H9 (cell line): ENCODE measurements at regions not wholly inside any gene's neighbourhood (a gene's known extent, or its start where the extent isn't known, plus 50 kb on each side); places are given as distances from the start of the nearest gene placed in this dataset.

Experiments used
- DNase-seq: peaks from one replicate; pipeline ENCODE4 v3.0.0-alpha.2; 2017
- H2AFZ ChIP-seq: one replicate; pipeline ENCODE4 v1.6.1; 2013; ENCODE audit warnings: mild to moderate bottlenecking, low read length, control low read depth, moderate library complexity
- H2AK5ac ChIP-seq: 2 replicates; pipeline ENCODE4 v1.6.1; 2013; ENCODE audit warnings: low read length, control low read depth, mixed read lengths; ENCODE audit not compliant: insufficient read length
- H2BK120ac ChIP-seq: one replicate; pipeline ENCODE4 v1.6.1; 2013; ENCODE audit warnings: low read depth, mild to moderate bottlenecking, low read length, control low read depth, inconsistent platforms; ENCODE audit not compliant: poor library complexity, severe bottlenecking
- H2BK12ac ChIP-seq: 2 replicates; pipeline ENCODE4 v1.6.1; 2013; ENCODE audit warnings: low read length, control low read depth, mixed read lengths, low read depth; ENCODE audit not compliant: insufficient read length
- H2BK15ac ChIP-seq: 2 replicates; pipeline ENCODE4 v1.6.1; 2013; ENCODE audit warnings: low read depth, low read length, control low read depth
- H2BK20ac ChIP-seq: one replicate; pipeline ENCODE4 v1.6.1; 2013; ENCODE audit warnings: low read depth, mild to moderate bottlenecking, low read length, control low read depth, inconsistent platforms; ENCODE audit not compliant: poor library complexity, severe bottlenecking
- H2BK5ac ChIP-seq: 2 replicates; pipeline ENCODE4 v1.6.1; 2013; ENCODE audit warnings: low read length, control low read depth, mixed read lengths; ENCODE audit not compliant: insufficient read length
- H3K14ac ChIP-seq: 2 replicates; pipeline ENCODE4 v1.6.1; 2013; ENCODE audit warnings: low read length, control low read depth; ENCODE audit not compliant: insufficient read depth
- H3K18ac ChIP-seq: 2 replicates; pipeline ENCODE4 v1.6.1; 2013; ENCODE audit warnings: low read depth, mild to moderate bottlenecking, mixed read lengths, low read length, control low read depth; ENCODE audit not compliant: insufficient read length
- H3K23ac ChIP-seq: 2 replicates; pipeline ENCODE4 v1.6.1; 2013; ENCODE audit warnings: low read length, control low read depth, mixed read lengths, low read depth; ENCODE audit not compliant: insufficient read length
- H3K23me2 ChIP-seq: 2 replicates; pipeline ENCODE4 v1.6.1; 2013; ENCODE audit warnings: low read depth, mild to moderate bottlenecking, mixed read lengths, low read length, control low read depth; ENCODE audit not compliant: insufficient read length, poor library complexity, severe bottlenecking
- H3K27ac ChIP-seq: 2 replicates; pipeline ENCODE4 v1.5.1; 2013; ENCODE audit warnings: low read length, control low read depth, mixed read lengths, low read depth; ENCODE audit not compliant: insufficient read length
- H3K27me3 ChIP-seq: 2 replicates; pipeline ENCODE4 v1.6.1; 2013; ENCODE audit warnings: low read length, control low read depth, inconsistent platforms; ENCODE audit not compliant: insufficient read depth
- H3K4ac ChIP-seq: 2 replicates; pipeline ENCODE4 v1.6.1; 2013; ENCODE audit warnings: low read depth, mild to moderate bottlenecking, control low read depth, inconsistent platforms, low read length, moderate library complexity
- H3K4me1 ChIP-seq: 2 replicates; pipeline ENCODE4 v1.6.1; 2013; ENCODE audit warnings: low read length, control low read depth, inconsistent platforms; ENCODE audit not compliant: insufficient read depth
- H3K4me2 ChIP-seq: 2 replicates; pipeline ENCODE4 v1.6.1; 2013; ENCODE audit warnings: low read length, control low read depth, mixed read lengths; ENCODE audit not compliant: insufficient read length, insufficient read depth
- H3K56ac ChIP-seq: 2 replicates; pipeline ENCODE4 v1.6.1; 2013; ENCODE audit warnings: low read depth, mild to moderate bottlenecking, mixed read lengths, low read length, control low read depth; ENCODE audit not compliant: insufficient read length
- H3K79me1 ChIP-seq: 2 replicates; pipeline ENCODE4 v1.6.1; 2013; ENCODE audit warnings: low read depth, mild to moderate bottlenecking, moderate library complexity, low read length, control low read depth, inconsistent platforms; ENCODE audit not compliant: insufficient read depth, poor library complexity, severe bottlenecking
- H3K79me2 ChIP-seq: 2 replicates; pipeline ENCODE4 v1.6.1; 2013; ENCODE audit warnings: low read length, control low read depth, inconsistent platforms; ENCODE audit not compliant: insufficient read depth
- H3K9ac ChIP-seq: 2 replicates; pipeline ENCODE4 v1.6.1; 2013; ENCODE audit warnings: low read length, control low read depth, mixed read lengths; ENCODE audit not compliant: insufficient read length; ENCODE audit errors: extremely low read depth
- H3K9me3 ChIP-seq: one replicate; pipeline ENCODE4 v1.6.1; 2013; ENCODE audit warnings: low read depth, low read length, inconsistent platforms; ENCODE audit not compliant: control insufficient read depth
- H3T11ph ChIP-seq: one replicate; pipeline ENCODE4 v1.6.1; 2013; ENCODE audit warnings: mild to moderate bottlenecking, low read length, control low read depth, inconsistent platforms
- H4K20me1 ChIP-seq: one replicate; pipeline ENCODE4 v1.6.1; 2013; ENCODE audit not compliant: control insufficient read depth, insufficient read length, insufficient read depth
- H4K5ac ChIP-seq: 2 replicates; pipeline ENCODE4 v1.6.1; 2013; ENCODE audit warnings: low read depth, mild to moderate bottlenecking, mixed read lengths, low read length, control low read depth; ENCODE audit not compliant: insufficient read length
- H4K8ac ChIP-seq: replicated peaks from 2 replicates; pipeline ENCODE4 v1.6.1; 2013; ENCODE audit warnings: low read length, control low read depth, mixed read lengths, low read depth; ENCODE audit not compliant: insufficient read length
- H4K91ac ChIP-seq: 2 replicates; pipeline ENCODE4 v1.6.1; 2013; ENCODE audit warnings: low read depth, mild to moderate bottlenecking, moderate library complexity, mixed read lengths, low read length, control low read depth; ENCODE audit not compliant: insufficient read length
- H3K27ac Mint-ChIP-seq, 3 experiments: 2 replicates in 2 of 3; 3 replicates in 1 of 3; pipeline ENCODE4 v1.8.0; 2020 to 2021; ENCODE audit warnings: mixed read lengths in 3 of 3, mild to moderate bottlenecking in 1 of 3, moderate library complexity in 1 of 3
- H3K27me3 Mint-ChIP-seq: 2 replicates; pipeline ENCODE4 v1.8.0; 2021; ENCODE audit warnings: low read depth, mild to moderate bottlenecking, moderate library complexity, mixed read lengths
- H3K36me3 Mint-ChIP-seq, 3 experiments: 2 replicates in 2 of 3; 3 replicates in 1 of 3; pipeline ENCODE4 v1.8.0; 2020 to 2021; ENCODE audit warnings: low read depth in 3 of 3, mixed read lengths in 3 of 3; ENCODE audit not compliant: insufficient read depth in 1 of 3
- H3K4me1 Mint-ChIP-seq, 2 experiments: 2 replicates each; pipeline ENCODE4 v1.8.0; 2020; ENCODE audit warnings: mixed read lengths in 2 of 2
- H3K4me3 Mint-ChIP-seq, 2 experiments: 2 replicates in 1 of 2; 3 replicates in 1 of 2; pipeline ENCODE4 v1.8.0; 2020 to 2021; ENCODE audit warnings: mild to moderate bottlenecking in 2 of 2, mixed read lengths in 2 of 2, moderate library complexity in 1 of 2
- H3K9me3 Mint-ChIP-seq, 2 experiments: 2 replicates in 1 of 2; 3 replicates in 1 of 2; pipeline ENCODE4 v1.8.0; 2020; ENCODE audit warnings: mild to moderate bottlenecking in 2 of 2, mixed read lengths in 2 of 2, moderate library complexity in 1 of 2
- CTCF ChIP-seq: fragments of 200-600 bp; sonication (generic); conservative IDR thresholded peaks from 3 replicates; pipeline ENCODE4 v1.8.0; 2021; ENCODE audit warnings: antibody characterized with exemption, mild to moderate bottlenecking
- WGBS: extraction: QIAGEN DNeasy Blood & Tissue Kit; methylation state at CpG from one replicate; pipeline ENCODE4 v1.1.7; 2013; ENCODE audit warnings: missing lambda C conversion rate, low lambda C conversion rate, mixed read lengths; ENCODE audit not compliant: insufficient read length; ENCODE audit errors: extremely low coverage; 5-methylcytosine and 5-hydroxymethylcytosine counted together

GRCh38 chr10:64332551-64332950 is 811.4 kb downstream of the REEP3 start:
- H3K27ac Mint-ChIP-seq: no peak overlapping the region

More at GRCh38 chr10:64332551-64332950, 811.4 kb downstream of the REEP3 start:
- Mint-ChIP-seq H3K27me3 (no peaks in the 10 kb centered on the region; the same call in 1 of the 2 replicates), H3K9me3 (peaks cover 2% of the 10 kb centered on the region in 2 experiments; a peak in 4 of 5 replicates), H3K4me1 (peaks cover 4% of the 10 kb centered on the region in 2 experiments), H3K4me3 (no peak overlapping the region), H3K36me3 (peaks cover 0 to 4% (median 2%) of the 10 kb centered on the region in 3 experiments; a peak in 5 of 7 replicates)
- DNase-seq: no peak
- Histone ChIP-seq H2AFZ (no peak overlapping the region), H3K79me2 (no peaks in the 10 kb centered on the region), H3K4me2 (no peak overlapping the region), H3K27me3 (no peaks in the 10 kb centered on the region), H3T11ph (no peak overlapping the region), H2BK15ac (no peak overlapping the region), H4K20me1 (no peaks in the 10 kb centered on the region), H2BK20ac (no peak overlapping the region), H3K23ac (no peak overlapping the region), H3K79me1 (no peaks in the 10 kb centered on the region), H2BK5ac (no peak overlapping the region), H3K27ac (no peak overlapping the region), H2BK120ac (no peak overlapping the region), H3K14ac (no peak overlapping the region), H4K8ac (no peak overlapping the region), H3K9ac (no peak overlapping the region), H3K56ac (no peak overlapping the region), H3K4ac (no peak overlapping the region), H4K5ac (no peak overlapping the region), H2AK5ac (no peak overlapping the region), H2BK12ac (no peak overlapping the region), H3K23me2 (no peaks in the 10 kb centered on the region), H3K4me1 (no peaks in the 10 kb centered on the region), H3K18ac (no peak overlapping the region), H3K9me3 (no peaks in the 10 kb centered on the region), H4K91ac (no peak overlapping the region)
- no CpG with 5 or more reads among the region's 1 CpG for WGBS
- TF ChIP-seq CTCF: no peak
